Liver (tissue), 8 donors: ENCODE measurements at regions not wholly inside any gene's neighbourhood (a gene's known extent, or its start where the extent isn't known, plus 50 kb on each side); places are given as distances from the start of the nearest gene placed in this dataset.

ENCODE experiments used
- DNase-seq: peaks from one replicate; pipeline ENCODE4 v3.0.0-alpha.2; 2017; ENCODE audit warnings: low spot score
- H3K27ac ChIP-seq, 2 donors: one replicate each; pipeline ENCODE4 v1.7.0; 2013; ENCODE audit warnings: inconsistent platforms in 2 of 2, low read length in 2 of 2, control low read depth in 1 of 2, low read depth in 1 of 2, mild to moderate bottlenecking in 1 of 2
- H3K27me3 ChIP-seq, 4 donors: one replicate each; pipeline versions ENCODE4 v1.6.1 to v1.7.0; 2013; ENCODE audit warnings: low read length in 3 of 4, inconsistent platforms in 1 of 4, mild to moderate bottlenecking in 1 of 4, moderate library complexity in 1 of 4; ENCODE audit not compliant: control insufficient read depth in 4 of 4, insufficient read depth in 4 of 4
- H3K36me3 ChIP-seq, 4 donors: one replicate each; pipeline versions ENCODE4 v1.6.1 to v1.7.0; 2013; ENCODE audit warnings: low read length in 3 of 4, mild to moderate bottlenecking in 3 of 4, low read depth in 1 of 4, moderate library complexity in 1 of 4; ENCODE audit not compliant: control insufficient read depth in 4 of 4, insufficient read depth in 3 of 4
- H3K4me1 ChIP-seq, 4 donors: one replicate each; pipeline versions ENCODE4 v1.6.1 to v1.7.0; 2013; ENCODE audit warnings: low read length in 3 of 4, mild to moderate bottlenecking in 3 of 4, moderate library complexity in 1 of 4; ENCODE audit not compliant: control insufficient read depth in 4 of 4, insufficient read depth in 4 of 4
- H3K4me3 ChIP-seq, 3 donors: one replicate each; pipeline versions ENCODE4 v1.6.1 to v1.7.0; 2013; ENCODE audit warnings: low read length in 3 of 3, control low read depth in 1 of 3, low read depth in 1 of 3, mild to moderate bottlenecking in 1 of 3
- H3K9ac ChIP-seq, 2 donors: one replicate each; pipeline ENCODE4 v1.7.0; 2013; ENCODE audit warnings: low read length in 2 of 2, mild to moderate bottlenecking in 2 of 2, moderate library complexity in 2 of 2, control low read depth in 1 of 2, low read depth in 1 of 2
- H3K9me3 ChIP-seq, 4 donors: one replicate each; pipeline versions ENCODE4 v1.6.1 to v1.7.0; 2013; ENCODE audit warnings: low read length in 3 of 4; ENCODE audit not compliant: control insufficient read depth in 4 of 4
- EGR1 ChIP-seq, 2 donors: IDR thresholded peaks; 2 replicates each; pipeline ENCODE4 v1.6.1; 2016 to 2018; ENCODE audit warnings: antibody characterized with exemption in 2 of 2, low read depth in 2 of 2
- FOXA2 ChIP-seq: IDR thresholded peaks from 2 replicates; pipeline ENCODE4 v1.6.1; 2016; ENCODE audit warnings: antibody characterized with exemption
- GABPA ChIP-seq, 2 donors: IDR thresholded peaks in 1 of 2; conservative IDR thresholded peaks in 1 of 2; 2 replicates each; pipeline ENCODE4 v1.6.1; 2016; ENCODE audit warnings: antibody characterized with exemption in 2 of 2, mild to moderate bottlenecking in 1 of 2, moderate library complexity in 1 of 2
- HNF4A ChIP-seq, 2 donors: conservative IDR thresholded peaks; 2 replicates each; pipeline ENCODE4 v1.6.1; 2016; ENCODE audit warnings: antibody characterized with exemption in 2 of 2, mild to moderate bottlenecking in 2 of 2
- HNF4G ChIP-seq: IDR thresholded peaks from 2 replicates; pipeline ENCODE4 v1.6.1; 2016; ENCODE audit warnings: antibody characterized with exemption
- JUND ChIP-seq, 2 donors: IDR thresholded peaks; 2 replicates each; pipeline ENCODE4 v1.6.1; 2016; ENCODE audit warnings: antibody characterized with exemption in 2 of 2
- NR2F2 ChIP-seq: IDR thresholded peaks from 2 replicates; pipeline ENCODE4 v1.6.1; 2016; ENCODE audit warnings: antibody characterized with exemption
- RXRA ChIP-seq, 2 donors: IDR thresholded peaks; 2 replicates each; pipeline ENCODE4 v1.6.1; 2017 to 2018; ENCODE audit warnings: antibody characterized with exemption in 2 of 2, mild to moderate bottlenecking in 1 of 2
- SP1 ChIP-seq: IDR thresholded peaks from 2 replicates; pipeline ENCODE4 v1.6.1; 2018; ENCODE audit warnings: antibody characterized with exemption, mild to moderate bottlenecking
- TAF1 ChIP-seq: conservative IDR thresholded peaks from 2 replicates; pipeline ENCODE4 v1.6.1; 2016; ENCODE audit warnings: antibody characterized with exemption, mild to moderate bottlenecking
- YY1 ChIP-seq: IDR thresholded peaks from 2 replicates; pipeline ENCODE4 v1.6.1; 2016; ENCODE audit warnings: antibody characterized with exemption, mild to moderate bottlenecking
- WGBS: extraction: QIAGEN DNeasy Blood & Tissue Kit; methylation state at CpG from one replicate; pipeline ENCODE4 v1.1.7; 2013; 5-methylcytosine and 5-hydroxymethylcytosine counted together
- TF ChIP-seq, protein P1 (sequence below): IDR thresholded peaks from 2 replicates; pipeline ENCODE4 v1.6.1; 2016; ENCODE audit warnings: antibody characterized with exemption
- TF ChIP-seq, protein P2 (sequence below): fragments of 150-350 bp; IDR thresholded peaks from 2 replicates; pipeline ENCODE4 v1.5.1; 2017; ENCODE audit warnings: improper control_type of control experiment, low read depth, low read length; ENCODE audit not compliant: missing input control
- TF ChIP-seq, protein P3 (sequence below): IDR thresholded peaks from 2 replicates; pipeline ENCODE4 v1.6.1; 2016; ENCODE audit warnings: antibody characterized with exemption
- TF ChIP-seq, protein P4 (sequence below): IDR thresholded peaks from 2 replicates; pipeline ENCODE4 v1.6.1; 2016; ENCODE audit warnings: antibody characterized with exemption, mild to moderate bottlenecking
- donor health status: healthy.
- donor health status: healthy.
- donor health status: healthy.
- donor health status: healthy.
- donor health status: healthy.

DNA sequence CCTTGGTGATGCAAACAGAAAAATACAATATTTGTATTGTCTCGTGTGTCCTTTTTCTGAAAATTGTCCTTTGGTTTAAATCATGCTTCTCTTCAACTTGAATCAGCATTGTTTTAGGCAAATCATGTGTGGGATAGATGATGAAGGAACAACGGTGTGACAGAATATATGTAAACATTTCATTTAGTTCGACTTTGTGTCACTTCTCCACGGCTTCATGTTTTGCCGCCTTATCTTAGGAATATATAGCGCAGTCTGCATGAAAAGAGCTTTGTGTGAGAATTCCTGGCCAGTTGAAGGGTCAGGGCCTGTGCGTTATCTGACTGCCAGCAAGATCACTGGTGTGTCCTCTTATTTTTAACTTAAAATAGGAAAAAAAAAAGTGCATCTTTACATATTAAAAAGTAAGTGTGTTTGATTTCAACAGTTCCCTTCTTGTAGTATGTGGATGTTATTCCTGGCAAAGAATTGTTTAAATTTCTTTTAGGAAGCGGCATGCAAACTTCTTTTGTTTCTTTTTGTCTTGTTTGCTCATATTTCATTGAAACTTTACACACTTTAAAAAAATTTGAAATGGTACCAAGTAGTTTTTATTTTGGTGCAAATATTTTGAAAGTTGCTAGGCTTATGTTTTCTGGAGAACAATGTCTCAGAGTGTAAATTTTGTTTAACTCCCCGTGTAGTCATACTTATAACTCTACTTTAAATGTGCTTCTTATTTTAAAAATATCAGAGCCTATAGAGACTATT, 465.2 kb downstream of the USP25 start:
- Histone ChIP-seq H3K9me3 (no peaks in the 10 kb centered on the region), H3K4me1 (peaks cover 1 to 12% (median 3%) of the 10 kb centered on the region in 4 donors), H3K36me3 (no peaks in the 10 kb centered on the region), H3K4me3 (peak overlapping the region; percentile 36 to 65 (median 64)), H3K27me3 (no peaks in the 10 kb centered on the region), H3K9ac (peak overlapping the region; percentile 84 to 97), H3K27ac (peak overlapping the region; percentile 77 to 82)
- TF ChIP-seq SP1: no peak
- TF ChIP-seq YY1: peak; percentile 9
- WGBS: 10% methylated on average over 9 of the region's 9 CpGs
- no peak for DNase-seq

DNA sequence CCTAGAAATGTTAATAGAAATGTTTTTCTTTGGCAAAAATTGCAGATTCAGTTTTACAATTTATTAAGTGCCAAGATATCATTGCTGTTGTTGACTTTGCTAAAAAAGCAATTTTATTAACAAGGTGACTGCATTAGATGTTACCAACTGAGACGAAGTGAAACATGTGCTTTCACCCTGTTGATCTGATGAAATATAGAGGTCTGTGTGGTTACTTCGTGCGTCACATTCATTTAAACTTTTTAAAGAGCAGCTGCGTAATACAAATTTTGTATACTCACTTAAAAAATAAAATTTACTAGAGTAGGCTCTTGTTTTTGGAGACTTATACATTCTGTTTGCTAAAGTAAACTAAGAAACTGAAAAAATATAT, 465.7 kb downstream of the USP25 start:
- no peaks in the 10 kb centered on the region for H3K9me3 ChIP-seq
- H3K36me3 ChIP-seq: no peaks in the 10 kb centered on the region
- peak overlapping the region; percentile 77 to 82 for H3K27ac ChIP-seq
- peaks cover 1 to 12% (median 3%) of the 10 kb centered on the region in 4 donors for H3K4me1 ChIP-seq
- DNase-seq: no peak
- WGBS: 13% methylated on average over 4 of the region's 4 CpGs
- no peak for TF ChIP-seq FOXA2
- peak; percentile 47 for TF ChIP-seq TAF1
- H3K27me3 ChIP-seq: no peaks in the 10 kb centered on the region
- H3K9ac ChIP-seq: peak overlapping the region; percentile 84 to 97
- peak overlapping the region; percentile 36 to 65 (median 64) for H3K4me3 ChIP-seq

DNA sequence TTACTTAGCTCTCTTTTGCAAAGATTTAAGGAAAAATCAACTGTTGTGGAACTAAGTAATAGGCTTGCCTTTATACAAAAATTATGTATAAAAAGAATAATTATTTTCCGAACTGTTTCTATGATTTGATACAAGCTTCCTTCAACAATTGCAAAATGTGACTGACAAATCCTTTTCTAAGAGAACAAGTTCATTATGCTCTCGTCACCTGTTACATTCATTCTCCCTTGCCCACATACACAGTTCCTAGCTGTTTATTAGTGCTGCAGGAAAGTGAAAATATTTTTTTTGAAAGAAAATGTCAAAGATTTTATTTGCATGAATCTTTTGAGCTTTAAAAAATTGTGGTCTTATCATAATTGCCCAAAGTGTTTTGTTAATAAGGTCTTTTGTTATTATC, 466.2 kb downstream of the USP25 start:
- Histone ChIP-seq H3K27me3 (no peaks in the 10 kb centered on the region), H3K4me1 (peaks cover 1 to 12% (median 3%) of the 10 kb centered on the region in 4 donors), H3K36me3 (no peaks in the 10 kb centered on the region), H3K9ac (peak overlapping the region; percentile 84 to 97), H3K9me3 (no peaks in the 10 kb centered on the region), H3K4me3 (peak overlapping the region; percentile 36 to 65 (median 64)), H3K27ac (peak overlapping the region; percentile 77 to 82)
- no peak for DNase-seq
- TF ChIP-seq TAF1: no peak
- TF ChIP-seq FOXA2: no peak
- TF ChIP-seq, protein P1, sequence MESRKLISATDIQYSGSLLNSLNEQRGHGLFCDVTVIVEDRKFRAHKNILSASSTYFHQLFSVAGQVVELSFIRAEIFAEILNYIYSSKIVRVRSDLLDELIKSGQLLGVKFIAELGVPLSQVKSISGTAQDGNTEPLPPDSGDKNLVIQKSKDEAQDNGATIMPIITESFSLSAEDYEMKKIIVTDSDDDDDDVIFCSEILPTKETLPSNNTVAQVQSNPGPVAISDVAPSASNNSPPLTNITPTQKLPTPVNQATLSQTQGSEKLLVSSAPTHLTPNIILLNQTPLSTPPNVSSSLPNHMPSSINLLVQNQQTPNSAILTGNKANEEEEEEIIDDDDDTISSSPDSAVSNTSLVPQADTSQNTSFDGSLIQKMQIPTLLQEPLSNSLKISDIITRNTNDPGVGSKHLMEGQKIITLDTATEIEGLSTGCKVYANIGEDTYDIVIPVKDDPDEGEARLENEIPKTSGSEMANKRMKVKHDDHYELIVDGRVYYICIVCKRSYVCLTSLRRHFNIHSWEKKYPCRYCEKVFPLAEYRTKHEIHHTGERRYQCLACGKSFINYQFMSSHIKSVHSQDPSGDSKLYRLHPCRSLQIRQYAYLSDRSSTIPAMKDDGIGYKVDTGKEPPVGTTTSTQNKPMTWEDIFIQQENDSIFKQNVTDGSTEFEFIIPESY: no peak
- TF ChIP-seq NR2F2: no peak
- TF ChIP-seq HNF4G: no peak
- no peak for TF ChIP-seq HNF4A (conservative IDR thresholded peaks at IDR 0.05)
- no peak for TF ChIP-seq RXRA (IDR thresholded peaks at IDR 0.05)
- no peak for TF ChIP-seq JUND (IDR thresholded peaks at IDR 0.05)
- TF ChIP-seq GABPA (IDR thresholded peaks at IDR 0.05 in 1 of 2, conservative IDR thresholded peaks at IDR 0.05 in 1 of 2): no peak
- TF ChIP-seq, protein P2, sequence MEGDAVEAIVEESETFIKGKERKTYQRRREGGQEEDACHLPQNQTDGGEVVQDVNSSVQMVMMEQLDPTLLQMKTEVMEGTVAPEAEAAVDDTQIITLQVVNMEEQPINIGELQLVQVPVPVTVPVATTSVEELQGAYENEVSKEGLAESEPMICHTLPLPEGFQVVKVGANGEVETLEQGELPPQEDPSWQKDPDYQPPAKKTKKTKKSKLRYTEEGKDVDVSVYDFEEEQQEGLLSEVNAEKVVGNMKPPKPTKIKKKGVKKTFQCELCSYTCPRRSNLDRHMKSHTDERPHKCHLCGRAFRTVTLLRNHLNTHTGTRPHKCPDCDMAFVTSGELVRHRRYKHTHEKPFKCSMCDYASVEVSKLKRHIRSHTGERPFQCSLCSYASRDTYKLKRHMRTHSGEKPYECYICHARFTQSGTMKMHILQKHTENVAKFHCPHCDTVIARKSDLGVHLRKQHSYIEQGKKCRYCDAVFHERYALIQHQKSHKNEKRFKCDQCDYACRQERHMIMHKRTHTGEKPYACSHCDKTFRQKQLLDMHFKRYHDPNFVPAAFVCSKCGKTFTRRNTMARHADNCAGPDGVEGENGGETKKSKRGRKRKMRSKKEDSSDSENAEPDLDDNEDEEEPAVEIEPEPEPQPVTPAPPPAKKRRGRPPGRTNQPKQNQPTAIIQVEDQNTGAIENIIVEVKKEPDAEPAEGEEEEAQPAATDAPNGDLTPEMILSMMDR: no peak
- TF ChIP-seq, protein P3, sequence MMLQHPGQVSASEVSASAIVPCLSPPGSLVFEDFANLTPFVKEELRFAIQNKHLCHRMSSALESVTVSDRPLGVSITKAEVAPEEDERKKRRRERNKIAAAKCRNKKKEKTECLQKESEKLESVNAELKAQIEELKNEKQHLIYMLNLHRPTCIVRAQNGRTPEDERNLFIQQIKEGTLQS: no peak
- TF ChIP-seq, protein P4, sequence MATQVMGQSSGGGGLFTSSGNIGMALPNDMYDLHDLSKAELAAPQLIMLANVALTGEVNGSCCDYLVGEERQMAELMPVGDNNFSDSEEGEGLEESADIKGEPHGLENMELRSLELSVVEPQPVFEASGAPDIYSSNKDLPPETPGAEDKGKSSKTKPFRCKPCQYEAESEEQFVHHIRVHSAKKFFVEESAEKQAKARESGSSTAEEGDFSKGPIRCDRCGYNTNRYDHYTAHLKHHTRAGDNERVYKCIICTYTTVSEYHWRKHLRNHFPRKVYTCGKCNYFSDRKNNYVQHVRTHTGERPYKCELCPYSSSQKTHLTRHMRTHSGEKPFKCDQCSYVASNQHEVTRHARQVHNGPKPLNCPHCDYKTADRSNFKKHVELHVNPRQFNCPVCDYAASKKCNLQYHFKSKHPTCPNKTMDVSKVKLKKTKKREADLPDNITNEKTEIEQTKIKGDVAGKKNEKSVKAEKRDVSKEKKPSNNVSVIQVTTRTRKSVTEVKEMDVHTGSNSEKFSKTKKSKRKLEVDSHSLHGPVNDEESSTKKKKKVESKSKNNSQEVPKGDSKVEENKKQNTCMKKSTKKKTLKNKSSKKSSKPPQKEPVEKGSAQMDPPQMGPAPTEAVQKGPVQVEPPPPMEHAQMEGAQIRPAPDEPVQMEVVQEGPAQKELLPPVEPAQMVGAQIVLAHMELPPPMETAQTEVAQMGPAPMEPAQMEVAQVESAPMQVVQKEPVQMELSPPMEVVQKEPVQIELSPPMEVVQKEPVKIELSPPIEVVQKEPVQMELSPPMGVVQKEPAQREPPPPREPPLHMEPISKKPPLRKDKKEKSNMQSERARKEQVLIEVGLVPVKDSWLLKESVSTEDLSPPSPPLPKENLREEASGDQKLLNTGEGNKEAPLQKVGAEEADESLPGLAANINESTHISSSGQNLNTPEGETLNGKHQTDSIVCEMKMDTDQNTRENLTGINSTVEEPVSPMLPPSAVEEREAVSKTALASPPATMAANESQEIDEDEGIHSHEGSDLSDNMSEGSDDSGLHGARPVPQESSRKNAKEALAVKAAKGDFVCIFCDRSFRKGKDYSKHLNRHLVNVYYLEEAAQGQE: no peak
- no peak for TF ChIP-seq EGR1 (IDR thresholded peaks at IDR 0.05; ENCODE audit: low read depth in 2 of 2)
- 23% methylated on average over 2 of the region's 2 CpGs for WGBS
